B cell (primary cell): ENCODE measurements at regions not wholly inside any gene's neighbourhood (a gene's known extent, or its start where the extent isn't known, plus 50 kb on each side); places are given as distances from the start of the nearest gene placed in this dataset.

Experiments
- CTCF ChIP-seq: fragments of 200-600 bp; IDR thresholded peaks from one replicate; pipeline ENCODE4 v1.8.0; 2022; ENCODE audit warnings: antibody characterized with exemption, mild to moderate bottlenecking
- EZH2 ChIP-seq: IDR thresholded peaks from 2 replicates; pipeline ENCODE4 v1.6.1; 2012; ENCODE audit warnings: borderline replicate concordance, low read depth, mild to moderate bottlenecking, moderate library complexity, low read length; ENCODE audit not compliant: insufficient read depth, poor library complexity, severe bottlenecking

- TF ChIP-seq EZH2 (no peak), CTCF (no peak)
Measured at GRCh38 chr20:59499863-59500262, 104.5 kb upstream of the PHACTR3 start.
